ENCODE measurements at regions not wholly inside any gene's neighbourhood (a gene's known extent, or its start where the extent isn't known, plus 50 kb on each side); places are given as distances from the start of the nearest gene placed in this dataset.
A peak's percentile ranks its signal among the peaks of the same experiment; 100 is the strongest.
"Not testable (repeated sequence)": the region's sequence is repeated elsewhere in the genome, so short reads cannot be mapped to it uniquely, and the experiment has no call there.

- H2AFZ ChIP-seq (ENCODE audit: low read depth, low read length) = no peak overlapping the region
- no peaks in the 10 kb centered on the region for H3K27me3 ChIP-seq (ENCODE audit: insufficient read depth, low read length)
- Mint-ChIP-seq H3K4me3 (ENCODE audit: unreplicated experiment) (no peak overlapping the region), H3K36me3 (ENCODE audit: low read depth, unreplicated experiment) (no peaks in the 10 kb centered on the region), H3K9me3 (ENCODE audit: unreplicated experiment) (peaks cover 4% of the 10 kb centered on the region), H3K27ac (ENCODE audit: unreplicated experiment) (no peak overlapping the region), H3K4me1 (ENCODE audit: low read depth, unreplicated experiment) (no peaks in the 10 kb centered on the region), H3K27me3 (ENCODE audit: low read depth, unreplicated experiment) (no peaks in the 10 kb centered on the region)
- no peak for FAIRE-seq
- TF ChIP-seq CTCF (IDR thresholded peaks at IDR 0.05; ENCODE audit: insufficient read depth, low read depth, low read length) (no peak), EZH2 (IDR thresholded peaks at IDR 0.05; ENCODE audit: insufficient read depth, low read length) (no peak)
- no peak overlapping the region for H3K4me2 ChIP-seq (ENCODE audit: low read length)
- no peak overlapping the region for H3K27ac ChIP-seq (ENCODE audit: low read depth, low read length)
- H3K4me1 ChIP-seq (ENCODE audit: insufficient read depth, low read length) = no peaks in the 10 kb centered on the region
- no peaks in the 10 kb centered on the region for H3K79me2 ChIP-seq (ENCODE audit: insufficient read depth, low read length)
- no peaks in the 10 kb centered on the region for H4K20me1 ChIP-seq (ENCODE audit: insufficient read depth, low read length)
- H3K4me3 ChIP-seq (ENCODE audit: insufficient read depth, low read depth, low read length) = no peak overlapping the region
- H3K9ac ChIP-seq (ENCODE audit: low read length) = no peak overlapping the region
- H3K9me3 ChIP-seq (ENCODE audit: insufficient read depth, low read depth, low read length) = no peaks in the 10 kb centered on the region
- no peaks in the 10 kb centered on the region for H3K36me3 ChIP-seq (ENCODE audit: insufficient read depth, low read length)
- DNase-seq (ENCODE audit: low read depth) = no peak
These were observed 389.1 kb upstream of the NDN start for GRCh38 chr15:24076090-24076784.

GRCh38 chr15:24078310-24079029, 391.4 kb upstream of the NDN start:
- H3K4me3 ChIP-seq (ENCODE audit: insufficient read depth, low read depth, low read length) = no peak overlapping the region
- H2AFZ ChIP-seq (ENCODE audit: low read depth, low read length) = no peak overlapping the region
- H3K9me3 Mint-ChIP-seq (ENCODE audit: unreplicated experiment) = peaks cover 4% of the 10 kb centered on the region
- no peaks in the 10 kb centered on the region for H3K79me2 ChIP-seq (ENCODE audit: insufficient read depth, low read length)
- H3K27ac ChIP-seq (ENCODE audit: low read depth, low read length) = no peak overlapping the region
- H3K27me3 Mint-ChIP-seq (ENCODE audit: low read depth, unreplicated experiment) = no peaks in the 10 kb centered on the region
- H3K36me3 Mint-ChIP-seq (ENCODE audit: low read depth, unreplicated experiment) = no peaks in the 10 kb centered on the region
- no peak for FAIRE-seq
- H3K27ac Mint-ChIP-seq (ENCODE audit: unreplicated experiment) = no peak overlapping the region
- H3K9ac ChIP-seq (ENCODE audit: low read length) = no peak overlapping the region
- no peaks in the 10 kb centered on the region for H3K36me3 ChIP-seq (ENCODE audit: insufficient read depth, low read length)
- no peak overlapping the region for H3K4me3 Mint-ChIP-seq (ENCODE audit: unreplicated experiment)
- H3K4me1 ChIP-seq (ENCODE audit: insufficient read depth, low read length) = no peaks in the 10 kb centered on the region
- no peak for DNase-seq (ENCODE audit: low read depth)
- H3K4me1 Mint-ChIP-seq (ENCODE audit: low read depth, unreplicated experiment) = no peaks in the 10 kb centered on the region
- no peak overlapping the region for H3K4me2 ChIP-seq (ENCODE audit: low read length)
- H4K20me1 ChIP-seq (ENCODE audit: insufficient read depth, low read length) = no peaks in the 10 kb centered on the region
- no peak for TF ChIP-seq CTCF (IDR thresholded peaks at IDR 0.05; ENCODE audit: insufficient read depth, low read depth, low read length)
- TF ChIP-seq EZH2 (IDR thresholded peaks at IDR 0.05; ENCODE audit: insufficient read depth, low read length) = no peak
- H3K27me3 ChIP-seq (ENCODE audit: insufficient read depth, low read length) = no peaks in the 10 kb centered on the region
- no peaks in the 10 kb centered on the region for H3K9me3 ChIP-seq (ENCODE audit: insufficient read depth, low read depth, low read length)

DNA sequence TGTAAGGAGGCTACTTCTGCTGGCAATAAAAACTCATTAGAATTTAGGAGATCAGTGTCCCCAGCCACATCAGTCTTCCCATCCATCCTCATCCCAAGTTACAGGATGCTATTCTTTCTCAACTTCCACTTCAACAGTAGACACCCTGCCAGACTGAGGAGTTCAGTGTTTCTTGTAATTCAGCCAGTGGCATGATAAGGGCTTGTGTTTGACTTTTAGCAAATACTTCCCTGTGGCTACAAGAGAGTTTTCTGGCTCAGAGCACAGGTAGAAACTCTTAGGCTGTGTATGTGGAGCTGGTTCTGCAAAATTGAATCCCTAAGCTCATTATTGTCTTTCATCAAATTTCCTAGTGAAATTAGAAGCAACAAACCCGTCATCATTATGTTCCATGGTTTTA, 401.8 kb upstream of the NDN start:
- H3K36me3 Mint-ChIP-seq (ENCODE audit: low read depth, unreplicated experiment); H3K36me3 ChIP-seq (ENCODE audit: insufficient read depth, low read length); H3K4me1 ChIP-seq (ENCODE audit: insufficient read depth, low read length); H3K4me1 Mint-ChIP-seq (ENCODE audit: low read depth, unreplicated experiment); H3K27ac ChIP-seq (ENCODE audit: low read depth, low read length); H2AFZ ChIP-seq (ENCODE audit: low read depth, low read length); H3K79me2 ChIP-seq (ENCODE audit: insufficient read depth, low read length); FAIRE-seq; H3K27me3 Mint-ChIP-seq (ENCODE audit: low read depth, unreplicated experiment); H3K9me3 ChIP-seq (ENCODE audit: insufficient read depth, low read depth, low read length); H3K4me3 ChIP-seq (ENCODE audit: insufficient read depth, low read depth, low read length); H3K9ac ChIP-seq (ENCODE audit: low read length); H3K4me2 ChIP-seq (ENCODE audit: low read length); H4K20me1 ChIP-seq (ENCODE audit: insufficient read depth, low read length); H3K27ac Mint-ChIP-seq (ENCODE audit: unreplicated experiment); DNase-seq (ENCODE audit: low read depth); H3K27me3 ChIP-seq (ENCODE audit: insufficient read depth, low read length); H3K9me3 Mint-ChIP-seq (ENCODE audit: unreplicated experiment); H3K4me3 Mint-ChIP-seq (ENCODE audit: unreplicated experiment): not testable (repeated sequence)

GRCh38 chr15:24101503-24101902, 414.4 kb upstream of the NDN start:
- not testable (repeated sequence) for H3K27me3 Mint-ChIP-seq (ENCODE audit: low read depth, unreplicated experiment); H3K9me3 Mint-ChIP-seq (ENCODE audit: unreplicated experiment); H2AFZ ChIP-seq (ENCODE audit: low read depth, low read length); FAIRE-seq; H3K27me3 ChIP-seq (ENCODE audit: insufficient read depth, low read length); H3K79me2 ChIP-seq (ENCODE audit: insufficient read depth, low read length); H3K27ac ChIP-seq (ENCODE audit: low read depth, low read length); H3K27ac Mint-ChIP-seq (ENCODE audit: unreplicated experiment); H3K9me3 ChIP-seq (ENCODE audit: insufficient read depth, low read depth, low read length); H3K9ac ChIP-seq (ENCODE audit: low read length); H3K4me1 Mint-ChIP-seq (ENCODE audit: low read depth, unreplicated experiment); H3K4me3 ChIP-seq (ENCODE audit: insufficient read depth, low read depth, low read length); H3K4me3 Mint-ChIP-seq (ENCODE audit: unreplicated experiment); H3K36me3 ChIP-seq (ENCODE audit: insufficient read depth, low read length); H4K20me1 ChIP-seq (ENCODE audit: insufficient read depth, low read length); DNase-seq (ENCODE audit: low read depth); H3K36me3 Mint-ChIP-seq (ENCODE audit: low read depth, unreplicated experiment); H3K4me1 ChIP-seq (ENCODE audit: insufficient read depth, low read length)
- peak overlapping the region; percentile 19 for H3K4me2 ChIP-seq (ENCODE audit: low read length)
